ENCODE measurements at regions not wholly inside any gene's neighbourhood (a gene's known extent, or its start where the extent isn't known, plus 50 kb on each side); places are given as distances from the start of the nearest gene placed in this dataset.

GRCh38 chr2:14297340-14297739 is 335.2 kb upstream of the LRATD1 start:
- TF ChIP-seq CTCF (IDR thresholded peaks at IDR 0.05) (no peak), EP300 (IDR thresholded peaks at IDR 0.05) (no peak), POLR2AphosphoS5 (IDR thresholded peaks at IDR 0.05) (no peak)

Measured in suprapubic skin (tissue), 4 donors.